Adrenal gland (tissue), 5 donors: ENCODE measurements at regions not wholly inside any gene's neighbourhood (a gene's known extent, or its start where the extent isn't known, plus 50 kb on each side); places are given as distances from the start of the nearest gene placed in this dataset.

Experiments
- CTCF ChIP-seq, 6 experiments: fragments of 450-650 bp in 4 of 6; fragments of 200-600 bp in 2 of 6; sonication (generic) in 1 of 6; IDR thresholded peaks; 1 replicate in 5 of 6; 2 replicates in 1 of 6; pipeline versions ENCODE4 v1.5.1 to v1.8.0; 2016 to 2021; ENCODE audit warnings: antibody characterized with exemption in 6 of 6, mild to moderate bottlenecking in 2 of 6, moderate library complexity in 1 of 6
- POLR2A ChIP-seq, 2 donors: fragments of 450-650 bp; IDR thresholded peaks; one replicate each; pipeline ENCODE4 v1.6.1; 2017; ENCODE audit warnings: antibody characterized with exemption in 2 of 2, mild to moderate bottlenecking in 2 of 2, moderate library complexity in 1 of 2
- donor health status: DM: no; HTN: no; CAD: no.

- TF ChIP-seq CTCF (IDR thresholded peaks at IDR 0.05) (no peak), POLR2A (IDR thresholded peaks at IDR 0.05) (no peak)
Observed at GRCh38 chr15:38823263-38823662, 258.6 kb upstream of the RASGRP1 start.
